ENCODE measurements at regions not wholly inside any gene's neighbourhood (a gene's known extent, or its start where the extent isn't known, plus 50 kb on each side); places are given as distances from the start of the nearest gene placed in this dataset.
A peak's percentile ranks its signal among the peaks of the same experiment; 100 is the strongest.

DNA sequence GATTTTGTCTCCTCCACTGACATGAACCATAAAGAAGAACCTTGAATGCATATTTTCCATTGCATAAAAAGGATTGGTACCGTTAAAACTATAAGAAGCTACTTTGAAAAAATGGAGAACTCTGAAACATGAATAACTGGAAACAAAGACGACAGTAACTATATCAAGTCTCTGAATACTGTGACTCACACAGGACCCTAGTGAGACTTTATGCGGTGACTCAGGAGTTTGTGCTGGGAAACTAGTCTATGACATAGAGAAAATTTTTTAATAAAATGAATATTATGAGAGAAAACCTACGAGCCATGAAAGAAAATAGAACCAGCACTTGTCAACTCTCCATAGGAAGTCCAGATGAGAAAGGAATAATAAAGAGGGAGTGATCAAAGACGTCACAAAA is 339.9 kb upstream of the ADARB2 start:
- no peak for ATAC-seq (replicated peaks in 1 of 2)
- Mint-ChIP-seq H3K27me3 (ENCODE audit: low read depth) (no peaks in the 10 kb centered on the region), H3K9me3 (peaks cover 0 to 2% of the 10 kb centered on the region in 2 donors), H3K4me1 (ENCODE audit: low read depth) (no peaks in the 10 kb centered on the region), H3K4me3 (no peak overlapping the region), H3K27ac (no peak overlapping the region), H3K36me3 (ENCODE audit: insufficient read depth in 2 of 2) (no peaks in the 10 kb centered on the region)
- no peak for DNase-seq

DNA sequence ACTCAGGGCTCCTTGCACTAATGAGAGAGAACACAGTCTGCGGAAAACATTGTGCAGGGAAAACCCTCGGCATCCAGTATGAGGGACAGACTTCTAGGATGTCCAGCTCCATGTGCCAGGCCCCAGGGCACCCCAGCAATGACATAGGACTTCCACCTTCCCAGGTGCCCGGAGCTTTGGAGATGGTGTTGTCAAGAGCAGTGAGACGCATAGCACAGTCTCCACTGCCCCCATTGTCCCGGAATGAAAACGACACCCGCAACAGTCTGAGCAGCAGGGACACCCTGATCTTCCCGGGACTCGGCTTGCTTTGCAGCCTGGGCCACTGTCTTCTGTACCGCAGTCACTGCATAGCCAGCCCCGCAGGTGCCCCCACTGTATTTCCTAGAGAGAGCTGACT is 339.2 kb upstream of the ADARB2 start:
- Mint-ChIP-seq H3K36me3 (ENCODE audit: insufficient read depth in 2 of 2) (no peaks in the 10 kb centered on the region), H3K4me1 (ENCODE audit: low read depth) (no peaks in the 10 kb centered on the region), H3K27me3 (ENCODE audit: low read depth) (no peaks in the 10 kb centered on the region), H3K4me3 (no peak overlapping the region), H3K27ac (no peak overlapping the region), H3K9me3 (peaks cover 1 to 2% of the 10 kb centered on the region in 2 donors)
- DNase-seq (no peak), ATAC-seq (replicated peaks in 1 of 2) (no peak)

DNA sequence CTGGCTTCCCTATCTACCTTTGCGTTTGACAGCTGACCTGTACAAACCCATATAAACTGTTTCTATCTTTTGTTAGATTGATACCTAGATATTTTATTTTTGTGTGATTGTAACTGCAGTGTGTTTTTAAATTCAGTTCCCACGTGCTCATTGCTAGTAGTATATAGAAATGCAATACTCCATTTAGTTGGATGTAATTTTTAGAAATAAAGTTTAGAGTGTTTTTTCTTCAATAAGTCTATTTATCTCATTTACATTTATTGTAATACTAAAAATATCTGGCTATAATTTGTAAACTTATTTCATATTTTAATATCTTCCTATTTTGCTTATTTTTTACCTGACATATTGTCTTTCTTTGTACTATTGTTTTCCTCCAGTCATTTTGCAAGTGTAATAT is 329.7 kb upstream of the ADARB2 start:
- ATAC-seq (replicated peaks in 1 of 2): no peak
- H3K4me1 Mint-ChIP-seq (ENCODE audit: low read depth): no peaks in the 10 kb centered on the region
- no peak overlapping the region for H3K4me3 Mint-ChIP-seq
- H3K36me3 Mint-ChIP-seq (ENCODE audit: insufficient read depth in 2 of 2): no peaks in the 10 kb centered on the region
- no peak for DNase-seq
- no peaks in the 10 kb centered on the region for H3K27me3 Mint-ChIP-seq (ENCODE audit: low read depth)
- peaks cover 3 to 6% of the 10 kb centered on the region in 2 donors for H3K9me3 Mint-ChIP-seq
- H3K27ac Mint-ChIP-seq: no peak overlapping the region

DNA sequence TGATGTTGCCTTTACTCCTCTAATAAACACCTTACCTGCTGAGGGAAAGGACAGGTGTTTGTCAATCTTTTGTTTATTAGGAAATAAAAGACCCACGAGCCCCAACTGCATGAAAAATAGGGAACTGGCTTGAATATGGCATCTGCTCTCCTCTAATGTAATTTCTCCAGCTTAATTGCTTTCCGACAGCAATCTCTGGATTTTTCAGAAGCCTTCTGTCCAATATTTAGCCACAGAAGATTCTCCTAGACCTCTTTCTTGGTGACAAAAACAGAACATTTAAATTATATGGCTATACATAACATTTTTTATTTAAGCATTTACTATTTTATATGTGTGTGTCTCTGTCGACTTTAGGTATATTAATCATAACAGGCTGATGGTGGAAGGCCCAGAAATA is 317.4 kb upstream of the ADARB2 start:
- no peaks in the 10 kb centered on the region for H3K27me3 Mint-ChIP-seq (ENCODE audit: low read depth)
- no peak overlapping the region for H3K27ac Mint-ChIP-seq
- no peak overlapping the region for H3K4me3 Mint-ChIP-seq
- no peak for DNase-seq
- H3K9me3 Mint-ChIP-seq: peaks cover 0 to 2% of the 10 kb centered on the region in 2 donors
- no peaks in the 10 kb centered on the region for H3K36me3 Mint-ChIP-seq (ENCODE audit: insufficient read depth in 2 of 2)
- no peak for ATAC-seq (replicated peaks in 1 of 2)
- no peaks in the 10 kb centered on the region for H3K4me1 Mint-ChIP-seq (ENCODE audit: low read depth)

DNA sequence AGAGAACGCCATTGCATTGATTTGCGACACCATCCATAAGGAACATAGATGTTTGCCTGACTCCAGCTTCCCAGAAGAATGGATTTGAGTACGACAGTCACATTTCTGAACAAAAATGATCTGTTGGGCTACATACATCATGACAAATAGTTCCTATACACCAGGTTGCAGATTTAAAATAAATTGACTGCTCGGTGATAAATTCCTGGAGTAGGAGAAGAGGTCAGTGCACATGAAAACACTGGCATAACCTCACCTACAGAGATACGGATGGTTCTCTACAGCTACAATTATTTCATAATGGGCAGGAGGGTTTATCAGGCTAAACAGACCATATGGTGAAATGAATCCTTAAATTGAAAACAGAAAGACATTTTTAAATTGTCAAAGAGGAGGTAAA is 316.5 kb upstream of the ADARB2 start:
- no peak for ATAC-seq (replicated peaks in 1 of 2)
- no peak for DNase-seq
- Mint-ChIP-seq H3K4me1 (ENCODE audit: low read depth) (no peaks in the 10 kb centered on the region), H3K27me3 (ENCODE audit: low read depth) (no peaks in the 10 kb centered on the region), H3K27ac (no peak overlapping the region), H3K4me3 (no peak overlapping the region), H3K9me3 (peaks cover 0 to 2% of the 10 kb centered on the region in 2 donors), H3K36me3 (ENCODE audit: insufficient read depth in 2 of 2) (no peaks in the 10 kb centered on the region)

DNA sequence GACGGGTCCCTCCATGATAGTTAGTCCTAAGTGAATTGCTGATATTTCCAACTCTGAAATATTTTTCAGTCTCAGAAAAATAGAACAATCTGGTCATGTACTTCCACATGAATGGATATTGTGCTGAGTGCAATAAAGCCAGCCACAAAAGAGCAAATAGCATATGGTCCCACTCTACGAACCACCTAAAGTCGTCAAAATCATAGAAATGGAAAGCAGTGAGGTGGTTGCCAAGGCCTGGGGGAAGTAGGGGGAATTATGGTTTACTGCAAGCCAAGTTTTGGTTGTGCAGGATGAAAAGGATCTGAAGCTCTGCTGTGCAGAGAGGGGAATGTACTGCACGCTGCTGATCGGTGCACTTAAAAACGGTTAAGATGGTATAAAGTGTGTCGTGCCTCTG is 313.8 kb upstream of the ADARB2 start:
- Mint-ChIP-seq H3K27ac (no peak overlapping the region), H3K4me3 (no peak overlapping the region), H3K4me1 (ENCODE audit: low read depth) (no peaks in the 10 kb centered on the region), H3K36me3 (ENCODE audit: insufficient read depth in 2 of 2) (no peaks in the 10 kb centered on the region), H3K9me3 (peaks cover 2 to 4% of the 10 kb centered on the region in 2 donors), H3K27me3 (ENCODE audit: low read depth) (no peaks in the 10 kb centered on the region)
- DNase-seq (no peak), ATAC-seq (replicated peaks in 1 of 2) (no peak)

DNA sequence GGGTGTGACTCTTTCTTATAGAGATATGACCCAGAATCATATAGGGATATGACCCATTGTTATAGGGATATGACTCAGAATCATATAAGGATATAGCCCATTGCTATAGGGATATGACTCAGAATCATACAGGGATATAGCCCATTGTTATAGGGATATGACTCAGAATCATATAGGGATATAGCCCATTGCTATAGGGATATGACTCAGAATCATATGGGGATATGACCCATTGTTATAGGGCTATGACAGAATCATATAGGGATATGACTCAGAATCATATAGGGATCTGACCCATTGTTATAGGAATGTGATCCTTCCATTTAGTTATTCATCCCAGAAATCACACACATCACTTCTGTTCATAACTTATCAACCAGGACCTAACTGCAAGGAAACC is 312.2 kb upstream of the ADARB2 start:
- Mint-ChIP-seq H3K36me3 (ENCODE audit: insufficient read depth in 2 of 2) (no peaks in the 10 kb centered on the region), H3K4me3 (no peak overlapping the region), H3K9me3 (peaks cover 2 to 4% of the 10 kb centered on the region in 2 donors), H3K4me1 (ENCODE audit: low read depth) (no peaks in the 10 kb centered on the region), H3K27me3 (ENCODE audit: low read depth) (no peaks in the 10 kb centered on the region), H3K27ac (no peak overlapping the region)
- ATAC-seq (replicated peaks in 1 of 2) (peak; percentile 27 to 32), DNase-seq (no peak)

DNA sequence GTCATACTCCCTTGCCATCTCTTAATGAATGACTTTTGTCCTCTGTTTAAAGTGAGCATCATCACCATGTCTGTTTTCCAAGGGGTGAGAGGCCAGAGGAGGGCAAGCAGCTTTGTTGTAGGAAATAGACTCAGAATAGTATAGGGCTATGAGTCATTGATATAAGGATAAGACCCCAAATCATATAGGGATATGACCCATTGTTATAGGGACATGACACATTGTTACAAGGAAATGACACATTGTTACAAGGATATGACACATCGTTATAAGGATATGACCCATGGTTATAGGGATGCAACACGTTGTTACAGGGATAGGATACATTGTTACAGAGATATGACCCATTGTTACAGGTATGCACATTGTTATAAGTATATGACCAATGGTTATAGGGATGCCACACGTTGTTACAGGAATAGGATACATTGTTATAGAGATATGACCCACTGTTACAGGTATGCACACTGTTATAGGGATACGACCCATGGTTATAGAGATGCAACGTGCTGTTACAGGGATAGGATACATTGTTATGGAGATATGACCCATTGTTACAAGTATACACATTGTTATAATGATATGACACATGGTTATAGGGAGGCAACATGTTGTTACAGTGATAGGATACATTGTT is 311.1 kb upstream of the ADARB2 start:
- Mint-ChIP-seq H3K9me3 (peaks cover 2 to 4% of the 10 kb centered on the region in 2 donors), H3K4me3 (no peak overlapping the region), H3K27me3 (ENCODE audit: low read depth) (no peaks in the 10 kb centered on the region), H3K4me1 (ENCODE audit: low read depth) (no peaks in the 10 kb centered on the region), H3K36me3 (ENCODE audit: insufficient read depth in 2 of 2) (no peaks in the 10 kb centered on the region), H3K27ac (no peak overlapping the region)
- ATAC-seq (replicated peaks in 1 of 2) (peak; percentile 27 to 68), DNase-seq (no peak)

DNA sequence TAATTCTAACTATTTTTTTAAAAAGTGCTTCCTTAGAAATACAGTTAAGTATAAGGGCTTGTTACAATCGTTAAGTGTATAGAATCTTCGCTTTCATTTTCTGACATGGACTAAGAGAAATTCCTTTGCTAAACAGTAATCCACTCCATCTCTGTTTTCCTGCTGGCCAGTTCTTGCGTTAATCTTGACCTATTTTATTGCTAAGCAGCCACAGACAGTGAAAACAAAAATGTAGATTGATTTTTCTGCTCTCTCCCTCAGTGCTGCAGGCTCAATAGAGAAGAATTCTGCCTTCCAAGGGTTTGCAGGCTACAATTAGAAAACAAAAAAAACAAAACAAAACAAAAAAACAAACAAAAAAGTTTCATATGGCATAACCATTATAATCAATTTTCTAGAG is 310.4 kb upstream of the ADARB2 start:
- no peak overlapping the region for H3K4me3 Mint-ChIP-seq
- H3K4me1 Mint-ChIP-seq (ENCODE audit: low read depth): no peaks in the 10 kb centered on the region
- no peaks in the 10 kb centered on the region for H3K36me3 Mint-ChIP-seq (ENCODE audit: insufficient read depth in 2 of 2)
- no peak for ATAC-seq (replicated peaks in 1 of 2)
- peaks cover 2 to 4% of the 10 kb centered on the region in 2 donors for H3K9me3 Mint-ChIP-seq
- no peak overlapping the region for H3K27ac Mint-ChIP-seq
- no peak for DNase-seq
- H3K27me3 Mint-ChIP-seq (ENCODE audit: low read depth): no peaks in the 10 kb centered on the region

DNA sequence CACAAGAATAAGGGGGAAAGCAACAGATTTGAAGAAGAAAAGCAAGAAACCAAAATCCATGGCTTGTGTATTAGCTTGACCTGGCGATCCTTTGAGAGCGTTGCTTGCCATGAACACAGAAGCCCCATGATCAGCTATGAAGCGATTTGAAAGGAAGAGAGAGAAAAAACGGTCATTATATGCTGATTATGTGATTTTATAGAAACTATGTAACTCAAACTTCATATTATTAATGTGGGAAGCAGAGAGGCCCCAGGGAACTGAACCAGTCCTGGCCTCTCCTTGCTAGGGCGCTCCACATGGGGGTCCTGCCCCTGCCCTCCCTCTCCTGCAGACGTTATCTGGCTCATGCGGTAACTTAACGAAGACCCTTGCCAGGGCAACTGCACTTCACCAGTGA is 306.1 kb upstream of the ADARB2 start:
- DNase-seq (no peak), ATAC-seq (replicated peaks in 1 of 2) (no peak)
- H3K9me3 Mint-ChIP-seq: peaks cover 0 to under 1% of the 10 kb centered on the region in 2 donors
- no peaks in the 10 kb centered on the region for H3K27me3 Mint-ChIP-seq (ENCODE audit: low read depth)
- no peaks in the 10 kb centered on the region for H3K36me3 Mint-ChIP-seq (ENCODE audit: insufficient read depth in 2 of 2)
- H3K4me3 Mint-ChIP-seq: no peak overlapping the region
- H3K27ac Mint-ChIP-seq: no peak overlapping the region
- no peaks in the 10 kb centered on the region for H3K4me1 Mint-ChIP-seq (ENCODE audit: low read depth)

DNA sequence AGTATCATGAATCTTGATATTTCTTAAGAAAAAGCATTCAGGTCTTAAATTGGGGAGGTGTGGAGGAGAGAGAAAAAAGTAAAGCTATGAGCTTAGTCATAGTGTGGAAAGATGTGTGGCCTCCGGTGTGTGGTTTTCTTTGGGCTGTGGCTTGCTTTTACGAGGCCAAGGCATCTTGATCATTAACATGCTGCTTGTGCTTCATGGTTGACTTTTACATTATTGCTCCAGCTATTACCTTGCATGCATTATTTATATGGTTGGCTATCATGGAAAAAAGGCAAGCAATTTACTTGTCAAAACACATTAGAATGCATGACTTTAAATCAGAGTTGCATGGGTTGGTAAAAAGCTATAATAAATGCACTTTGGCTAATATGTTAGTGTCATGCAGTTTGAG is 300.7 kb upstream of the ADARB2 start:
- Mint-ChIP-seq H3K27ac (no peak overlapping the region), H3K27me3 (ENCODE audit: low read depth) (no peaks in the 10 kb centered on the region), H3K4me1 (ENCODE audit: low read depth) (no peaks in the 10 kb centered on the region), H3K4me3 (no peak overlapping the region), H3K36me3 (ENCODE audit: insufficient read depth in 2 of 2) (no peaks in the 10 kb centered on the region), H3K9me3 (peaks cover 0 to 3% of the 10 kb centered on the region in 2 donors)
- DNase-seq (no peak), ATAC-seq (replicated peaks in 1 of 2) (no peak)

DNA sequence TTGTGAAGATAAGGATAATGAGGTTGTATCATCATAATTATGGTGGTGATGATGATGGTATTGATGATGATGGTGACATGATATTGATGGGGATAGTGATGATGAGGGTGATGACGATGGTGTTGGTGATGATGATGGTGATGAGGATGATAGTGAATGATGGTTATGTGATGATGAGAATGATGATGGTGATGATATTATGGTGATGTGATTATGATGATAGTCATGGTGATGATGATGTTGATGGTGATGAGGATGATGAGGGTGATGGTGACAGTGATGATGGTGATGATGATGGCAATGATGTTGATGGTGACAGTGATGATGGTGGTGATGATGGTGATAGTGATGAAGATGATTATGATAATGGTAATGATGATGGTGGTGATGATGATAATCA is 299.9 kb upstream of the ADARB2 start:
- Mint-ChIP-seq H3K27ac (no peak overlapping the region), H3K9me3 (peaks cover 2 to 3% of the 10 kb centered on the region in 2 donors), H3K4me3 (no peak overlapping the region), H3K36me3 (ENCODE audit: insufficient read depth in 2 of 2) (no peaks in the 10 kb centered on the region), H3K27me3 (ENCODE audit: low read depth) (no peaks in the 10 kb centered on the region), H3K4me1 (ENCODE audit: low read depth) (no peaks in the 10 kb centered on the region)
- ATAC-seq (replicated peaks in 1 of 2): no peak
- no peak for DNase-seq

DNA sequence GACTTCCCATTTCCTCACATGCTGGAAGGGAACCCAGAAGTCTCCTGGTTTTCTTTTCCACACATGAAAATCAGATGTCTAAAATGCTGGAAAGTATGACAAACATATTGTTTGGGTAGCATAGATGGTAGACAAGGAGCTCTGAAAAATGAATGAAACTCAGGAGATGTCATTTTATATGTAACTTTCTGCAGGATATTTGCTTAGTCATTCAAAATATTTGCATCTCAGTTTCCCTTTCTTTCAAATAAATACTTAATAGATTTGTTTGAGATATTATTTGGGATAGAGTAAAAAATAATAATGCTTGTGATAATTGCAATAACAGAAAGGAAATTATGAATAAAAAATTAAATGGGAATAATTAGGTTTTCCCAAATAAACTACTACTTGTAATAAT is 298.9 kb upstream of the ADARB2 start:
- H3K27me3 Mint-ChIP-seq (ENCODE audit: low read depth): peaks cover under 1% of the 10 kb centered on the region
- H3K27ac Mint-ChIP-seq: no peak overlapping the region
- ATAC-seq (replicated peaks in 1 of 2): no peak
- no peak for DNase-seq
- no peaks in the 10 kb centered on the region for H3K36me3 Mint-ChIP-seq (ENCODE audit: insufficient read depth in 2 of 2)
- H3K4me3 Mint-ChIP-seq: no peak overlapping the region
- peaks cover 3% of the 10 kb centered on the region in 2 donors for H3K9me3 Mint-ChIP-seq
- no peaks in the 10 kb centered on the region for H3K4me1 Mint-ChIP-seq (ENCODE audit: low read depth)

DNA sequence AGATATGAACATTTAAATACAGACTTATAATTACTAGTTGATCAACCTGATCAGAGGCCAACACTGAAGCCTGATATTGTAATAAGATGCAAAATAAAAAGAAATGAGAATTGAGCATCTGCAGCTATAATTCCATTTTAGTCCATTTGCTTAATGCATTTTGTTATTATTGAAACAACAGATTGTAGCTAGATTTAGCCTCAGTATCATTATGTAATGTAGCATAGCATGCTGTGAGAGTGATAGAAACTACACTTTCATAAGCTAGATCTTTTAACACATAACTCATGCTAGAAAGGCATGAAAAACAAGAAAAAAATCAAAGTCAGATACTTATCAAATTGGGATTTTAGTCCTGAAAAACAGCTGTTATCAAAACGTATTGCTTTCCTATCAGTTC is 292.7 kb upstream of the ADARB2 start:
- Mint-ChIP-seq H3K36me3 (ENCODE audit: insufficient read depth in 2 of 2) (no peaks in the 10 kb centered on the region), H3K4me3 (no peak overlapping the region), H3K27me3 (ENCODE audit: low read depth) (peaks cover 8% of the 10 kb centered on the region), H3K27ac (no peak overlapping the region), H3K4me1 (ENCODE audit: low read depth) (no peaks in the 10 kb centered on the region), H3K9me3 (peaks cover 0 to 3% of the 10 kb centered on the region in 2 donors)
- DNase-seq (no peak), ATAC-seq (replicated peaks in 1 of 2) (no peak)
